HepG2 (cell line): ENCODE measurements at regions not wholly inside any gene's neighbourhood (a gene's known extent, or its start where the extent isn't known, plus 50 kb on each side); places are given as distances from the start of the nearest gene placed in this dataset.

Experiments used
- ATAC-seq: fragments of 200-7000 bp; cut with Tn5 transposase; 3 replicates; pipeline ENCODE4 v1.9.1; 2020; ENCODE audit warnings: mild to moderate bottlenecking, moderate library complexity
- BruUV-seq: library from RNA; stranded (reverse); fragments of 400-500 nt; replicated peaks from 2 replicates; lab custom pipeline; 2021; lab: Mats Ljungman, UMichigan
- CTCF ChIA-PET: fragments of 300-600 bp; formaldehyde crosslinking; extraction: SDS; loops from one replicate; lab custom pipeline; 2021; ENCODE audit warnings: low total read pairs, inconsistent platforms, low intra/inter-chr PET ratio; lab: Yijun Ruan, JAX
- POLR2A ChIA-PET: fragments of 350-600 bp; sonication (Branson Sonifier 250); formaldehyde crosslinking; loops from one replicate; lab custom pipeline; 2020; ENCODE audit warnings: antibody characterized with exemption, inconsistent platforms; lab: Yijun Ruan, JAX
- DNase-seq: peaks from one replicate; pipeline ENCODE4 v3.0.0-alpha.2; 2015; ENCODE audit warnings: low spot score
- FAIRE-seq: peaks from 3 replicates; lab custom pipeline; 2011; peaks lifted over from hg19 to GRCh38; lab: Jason Lieb, UNC
- H2AFZ ChIP-seq: one replicate; pipeline ENCODE4 v1.6.1; 2011; ENCODE audit warnings: low read length, inconsistent platforms
- H3K27ac ChIP-seq: fragments of 300-600 bp; 3 replicates; pipeline ENCODE4 v1.8.0; 2011; ENCODE audit warnings: mixed run types, mild to moderate bottlenecking, mixed read lengths, low read length, inconsistent platforms; ENCODE audit not compliant: insufficient read depth; ENCODE audit errors: extremely low read length
- H3K27me3 ChIP-seq, 2 experiments: fragments of 200-600 bp in 1 of 2; 2 replicates in 1 of 2; 3 replicates in 1 of 2; pipeline versions ENCODE4 v1.6.0 to v1.8.0; 2011; ENCODE audit warnings: low read length in 2 of 2, mild to moderate bottlenecking in 2 of 2, moderate library complexity in 2 of 2, inconsistent platforms in 1 of 2; ENCODE audit not compliant: insufficient read depth in 2 of 2, control insufficient read depth in 1 of 2
- H3K36me3 ChIP-seq, 2 experiments: fragments of 200-600 bp in 1 of 2; replicated peaks in 1 of 2; 2 replicates in 1 of 2; 3 replicates in 1 of 2; pipeline versions ENCODE4 v1.5.1 to v1.8.0; 2011; ENCODE audit warnings: low read length in 2 of 2, inconsistent platforms in 1 of 2; ENCODE audit not compliant: insufficient read depth in 2 of 2, control insufficient read depth in 1 of 2
- H3K4me1 ChIP-seq: 2 replicates; pipeline ENCODE4 v1.5.1; 2012; ENCODE audit warnings: low read length, inconsistent platforms; ENCODE audit not compliant: insufficient read depth
- H3K4me2 ChIP-seq: 2 replicates; pipeline ENCODE4 v1.6.0; 2011; ENCODE audit warnings: low read depth, low read length, inconsistent platforms
- H3K4me3 ChIP-seq, 3 experiments: fragments of 200-600 bp in 1 of 3; sonication (generic), shearing (Covaris generic) in 1 of 3; replicated peaks in 1 of 3; 2 replicates each; pipeline ENCODE4 v1.5.1; 2011 to 2016; ENCODE audit warnings: low read length in 3 of 3, inconsistent platforms in 2 of 3, low read depth in 2 of 3, mild to moderate bottlenecking in 2 of 3, control low read depth in 1 of 3, mixed read lengths in 1 of 3; ENCODE audit not compliant: insufficient read depth in 1 of 3
- H3K79me2 ChIP-seq: one replicate; pipeline ENCODE4 v1.6.1; 2011; ENCODE audit warnings: low read length, inconsistent platforms; ENCODE audit not compliant: insufficient read depth
- H3K9ac ChIP-seq: 2 replicates; pipeline ENCODE4 v1.6.0; 2011; ENCODE audit warnings: mild to moderate bottlenecking, low read depth, low read length, inconsistent platforms; ENCODE audit not compliant: insufficient read depth
- H3K9me3 ChIP-seq: 2 replicates; pipeline ENCODE4 v1.5.1; 2012; ENCODE audit warnings: mild to moderate bottlenecking, low read length
- H4K20me1 ChIP-seq: 2 replicates; pipeline ENCODE4 v1.6.0; 2011; ENCODE audit warnings: inconsistent platforms, mild to moderate bottlenecking, low read length, moderate library complexity; ENCODE audit not compliant: insufficient read depth
- AGO1 ChIP-seq: fragments of 200-400 bp; formaldehyde crosslinking; IDR thresholded peaks from 2 replicates; pipeline ENCODE4 v1.6.1; 2017; ENCODE audit warnings: mild to moderate bottlenecking, low read depth, low read length, moderate library complexity; ENCODE audit not compliant: poor library complexity, severe bottlenecking
- ATM ChIP-seq: fragments of 450-650 bp; IDR thresholded peaks from 2 replicates; pipeline ENCODE4 v1.7.1; 2017; ENCODE audit warnings: mild to moderate bottlenecking, borderline replicate concordance
- BRCA1 ChIP-seq: sonication (generic); formaldehyde crosslinking; IDR thresholded peaks from 2 replicates; pipeline ENCODE4 v1.4.0; 2020; ENCODE audit warnings: missing genetic modification reagents
- KDM5A ChIP-seq: fragments of 200-600 bp; sonication (generic); IDR thresholded peaks from 2 replicates; pipeline ENCODE4 v1.7.0; 2018; ENCODE audit warnings: antibody characterized with exemption, mild to moderate bottlenecking, low read length, borderline replicate concordance
- MAFK ChIP-seq, 2 experiments: IDR thresholded peaks in 1 of 2; conservative IDR thresholded peaks in 1 of 2; 2 replicates each; pipeline ENCODE4 v1.6.1; 2011; ENCODE audit warnings: improper control_type of control experiment in 2 of 2, low read length in 2 of 2
- NCOA5 ChIP-seq: sonication (generic); formaldehyde crosslinking; IDR thresholded peaks from 2 replicates; pipeline ENCODE4 v1.4.0; 2020; ENCODE audit warnings: missing genetic modification reagents
- NR2F6 ChIP-seq, 2 experiments: IDR thresholded peaks; 2 replicates each; pipeline ENCODE4 v1.6.1; 2016; ENCODE audit warnings: antibody characterized with exemption in 1 of 2, mild to moderate bottlenecking in 1 of 2
- PCBP1 ChIP-seq: fragments of 200-400 bp; formaldehyde crosslinking; IDR thresholded peaks from 2 replicates; pipeline ENCODE4 v1.6.1; 2017; ENCODE audit warnings: mild to moderate bottlenecking, low read depth, low read length, borderline replicate concordance
- PLSCR1 ChIP-seq: sonication (generic); formaldehyde crosslinking; IDR thresholded peaks from 2 replicates; pipeline ENCODE4 v1.5.0; 2020; ENCODE audit warnings: missing genetic modification reagents, mild to moderate bottlenecking, borderline replicate concordance
- SMARCC2 ChIP-seq: fragments of 450-650 bp; IDR thresholded peaks from 2 replicates; pipeline ENCODE4 v1.6.1; 2017; ENCODE audit warnings: antibody characterized with exemption, mild to moderate bottlenecking
- TEAD3 ChIP-seq: optimal IDR thresholded peaks from 2 replicates; pipeline ENCODE3; 2016; ENCODE audit warnings: borderline replicate concordance
- ZNF260 ChIP-seq: sonication (generic); formaldehyde crosslinking; IDR thresholded peaks from 2 replicates; pipeline ENCODE4 v1.4.0; 2020; ENCODE audit warnings: missing genetic modification reagents, low read depth, mild to moderate bottlenecking, borderline replicate concordance
- ZNF678 ChIP-seq: sonication (generic); formaldehyde crosslinking; IDR thresholded peaks from 2 replicates; pipeline ENCODE4 v1.4.0; 2020; ENCODE audit warnings: mild to moderate bottlenecking, missing genetic modification reagents
- ZNF839 ChIP-seq: sonication (generic); formaldehyde crosslinking; IDR thresholded peaks from 2 replicates; pipeline ENCODE4 v1.4.0; 2020; ENCODE audit warnings: missing genetic modification reagents, mild to moderate bottlenecking, borderline replicate concordance
- ZSCAN22 ChIP-seq: sonication (generic); formaldehyde crosslinking; IDR thresholded peaks from 2 replicates; pipeline ENCODE4 v1.4.0; 2020; ENCODE audit warnings: mild to moderate bottlenecking, missing genetic modification reagents
- WGBS: methylation state at CpG from one replicate; pipeline ENCODE4 v1.1.6; 2017; ENCODE audit warnings: low lambda C conversion rate; 5-methylcytosine and 5-hydroxymethylcytosine counted together
- in situ Hi-C: cut with HindIII; loops from 2 replicates; pipeline ENCODE4 v1.10.0; 2017; ENCODE audit warnings: low pct_unique_long_range_greater_than_20kb; ENCODE audit not compliant: extremely low pct_ligation_motif_present
- intact Hi-C: fragments of 100-400 bp; cut with micrococcal nuclease; formaldehyde crosslinking; loops from one replicate; pipeline ENCODE4 v1.10.0; 2022; ENCODE audit not compliant: unreplicated experiment
- TF ChIP-seq, protein P1 (sequence below): sonication (generic); formaldehyde crosslinking; IDR thresholded peaks from 2 replicates; pipeline ENCODE4 v1.8.0; 2022; ENCODE audit warnings: missing genetic modification reagents, mild to moderate bottlenecking, borderline replicate concordance
- TF ChIP-seq, protein P2 (sequence below): sonication (generic); formaldehyde crosslinking; IDR thresholded peaks from 2 replicates; pipeline ENCODE4 v1.4.0; 2020; ENCODE audit warnings: missing genetic modification reagents
- TF ChIP-seq, protein P3 (sequence below): sonication (generic); formaldehyde crosslinking; IDR thresholded peaks from 2 replicates; pipeline ENCODE4 v1.4.0; 2020; ENCODE audit warnings: mild to moderate bottlenecking, missing genetic modification reagents

- ATAC-seq = no peak
- in situ Hi-C loops = no loop called here
- no peaks in the 10 kb centered on the region for H3K79me2 ChIP-seq
- H4K20me1 ChIP-seq = no peaks in the 10 kb centered on the region
- no TSS peak for BruUV-seq
- no peak overlapping the region for H2AFZ ChIP-seq
- WGBS = 39% methylated on average over 2 of the region's 2 CpGs
- POLR2A ChIA-PET = no interaction called here
- H3K36me3 ChIP-seq = no peaks in the 10 kb centered on the region
- H3K4me1 ChIP-seq = no peaks in the 10 kb centered on the region
- H3K27me3 ChIP-seq = no peaks in the 10 kb centered on the region
- H3K4me2 ChIP-seq = no peak overlapping the region
- H3K9me3 ChIP-seq = peaks cover 11% of the 10 kb centered on the region; the same call in 1 of the 2 replicates
- DNase-seq = no peak
- no peak overlapping the region for H3K27ac ChIP-seq
- TF ChIP-seq TEAD3 (no peak), ZNF260 (CRISPR knock-in tag) (no peak), KDM5A (no peak), ZSCAN22 (CRISPR knock-in tag) (no peak), PLSCR1 (CRISPR knock-in tag) (no peak), MAFK (conservative IDR thresholded peaks at IDR 0.05 in 1 of 2, IDR thresholded peaks at IDR 0.05 in 1 of 2; ENCODE audit: low read length in 2 of 2) (peak in 1 of 2 experiments; percentile 45; a peak in 1 of 4 replicates)
- H3K9ac ChIP-seq = no peak overlapping the region
- no peak overlapping the region for H3K4me3 ChIP-seq
- intact Hi-C loops = no loop called here
- no peak for FAIRE-seq
- CTCF ChIA-PET = no interaction called here
These were observed 483.9 kb downstream of the DNAH5 start for GRCh38 chr5:13460587-13460986.

DNA sequence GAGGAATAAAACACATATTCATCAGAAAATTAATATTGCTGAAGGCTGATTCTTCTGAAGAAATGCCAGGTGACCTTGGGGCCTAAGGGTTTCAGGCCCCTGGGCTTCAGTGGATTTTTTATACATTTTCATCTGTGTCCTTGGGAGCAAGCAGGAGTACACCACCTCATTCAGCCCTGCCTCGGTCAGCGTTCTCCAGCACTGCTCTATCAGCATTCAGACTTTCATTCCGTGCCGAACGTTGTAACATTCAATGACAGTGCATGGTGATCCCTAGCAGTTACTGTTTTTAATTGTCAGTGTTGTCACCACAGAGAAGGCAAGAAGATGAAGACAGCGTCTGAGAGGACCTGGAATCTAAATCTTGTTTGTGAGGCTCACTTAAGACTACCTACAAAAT lies 490.4 kb downstream of the DNAH5 start:
- no TSS peak for BruUV-seq
- ATAC-seq = no peak
- Histone ChIP-seq H3K9me3 (peaks cover 19% of the 10 kb centered on the region), H3K9ac (no peak overlapping the region), H3K4me1 (no peaks in the 10 kb centered on the region), H4K20me1 (no peaks in the 10 kb centered on the region), H3K4me2 (no peak overlapping the region), H3K36me3 (no peaks in the 10 kb centered on the region), H3K27me3 (no peaks in the 10 kb centered on the region), H2AFZ (no peak overlapping the region), H3K79me2 (no peaks in the 10 kb centered on the region), H3K27ac (no peak overlapping the region), H3K4me3 (no peak overlapping the region)
- POLR2A ChIA-PET = no interaction called here
- FAIRE-seq = no peak
- in situ Hi-C loops (no loop called here), intact Hi-C loops (no loop called here)
- CTCF ChIA-PET = no interaction called here
- no peak for DNase-seq
- WGBS = 0% methylated on average over 6 of the region's 6 CpGs
- TF ChIP-seq PCBP1 = no peak
- no peak for TF ChIP-seq ZNF678 (CRISPR knock-in tag)
- TF ChIP-seq NCOA5 (CRISPR knock-in tag) = no peak
- no peak for TF ChIP-seq ZNF839 (CRISPR knock-in tag)
- no peak for TF ChIP-seq BRCA1
- TF ChIP-seq NR2F6 (IDR thresholded peaks at IDR 0.05) = no peak
- TF ChIP-seq NR2F6 (CRISPR knock-in tag; IDR thresholded peaks at IDR 0.05) = no peak
- TF ChIP-seq, protein P1, sequence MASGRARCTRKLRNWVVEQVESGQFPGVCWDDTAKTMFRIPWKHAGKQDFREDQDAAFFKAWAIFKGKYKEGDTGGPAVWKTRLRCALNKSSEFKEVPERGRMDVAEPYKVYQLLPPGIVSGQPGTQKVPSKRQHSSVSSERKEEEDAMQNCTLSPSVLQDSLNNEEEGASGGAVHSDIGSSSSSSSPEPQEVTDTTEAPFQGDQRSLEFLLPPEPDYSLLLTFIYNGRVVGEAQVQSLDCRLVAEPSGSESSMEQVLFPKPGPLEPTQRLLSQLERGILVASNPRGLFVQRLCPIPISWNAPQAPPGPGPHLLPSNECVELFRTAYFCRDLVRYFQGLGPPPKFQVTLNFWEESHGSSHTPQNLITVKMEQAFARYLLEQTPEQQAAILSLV = no peak
- no peak for TF ChIP-seq SMARCC2
- TF ChIP-seq, protein P2, sequence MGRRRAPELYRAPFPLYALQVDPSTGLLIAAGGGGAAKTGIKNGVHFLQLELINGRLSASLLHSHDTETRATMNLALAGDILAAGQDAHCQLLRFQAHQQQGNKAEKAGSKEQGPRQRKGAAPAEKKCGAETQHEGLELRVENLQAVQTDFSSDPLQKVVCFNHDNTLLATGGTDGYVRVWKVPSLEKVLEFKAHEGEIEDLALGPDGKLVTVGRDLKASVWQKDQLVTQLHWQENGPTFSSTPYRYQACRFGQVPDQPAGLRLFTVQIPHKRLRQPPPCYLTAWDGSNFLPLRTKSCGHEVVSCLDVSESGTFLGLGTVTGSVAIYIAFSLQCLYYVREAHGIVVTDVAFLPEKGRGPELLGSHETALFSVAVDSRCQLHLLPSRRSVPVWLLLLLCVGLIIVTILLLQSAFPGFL = no peak
- TF ChIP-seq, protein P3, sequence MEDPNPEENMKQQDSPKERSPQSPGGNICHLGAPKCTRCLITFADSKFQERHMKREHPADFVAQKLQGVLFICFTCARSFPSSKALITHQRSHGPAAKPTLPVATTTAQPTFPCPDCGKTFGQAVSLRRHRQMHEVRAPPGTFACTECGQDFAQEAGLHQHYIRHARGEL (CRISPR knock-in tag) = no peak
- TF ChIP-seq AGO1 = no peak
- no peak for TF ChIP-seq ATM
